ENCODE measurements at regions not wholly inside any gene's neighbourhood (a gene's known extent, or its start where the extent isn't known, plus 50 kb on each side); places are given as distances from the start of the nearest gene placed in this dataset.

DNA sequence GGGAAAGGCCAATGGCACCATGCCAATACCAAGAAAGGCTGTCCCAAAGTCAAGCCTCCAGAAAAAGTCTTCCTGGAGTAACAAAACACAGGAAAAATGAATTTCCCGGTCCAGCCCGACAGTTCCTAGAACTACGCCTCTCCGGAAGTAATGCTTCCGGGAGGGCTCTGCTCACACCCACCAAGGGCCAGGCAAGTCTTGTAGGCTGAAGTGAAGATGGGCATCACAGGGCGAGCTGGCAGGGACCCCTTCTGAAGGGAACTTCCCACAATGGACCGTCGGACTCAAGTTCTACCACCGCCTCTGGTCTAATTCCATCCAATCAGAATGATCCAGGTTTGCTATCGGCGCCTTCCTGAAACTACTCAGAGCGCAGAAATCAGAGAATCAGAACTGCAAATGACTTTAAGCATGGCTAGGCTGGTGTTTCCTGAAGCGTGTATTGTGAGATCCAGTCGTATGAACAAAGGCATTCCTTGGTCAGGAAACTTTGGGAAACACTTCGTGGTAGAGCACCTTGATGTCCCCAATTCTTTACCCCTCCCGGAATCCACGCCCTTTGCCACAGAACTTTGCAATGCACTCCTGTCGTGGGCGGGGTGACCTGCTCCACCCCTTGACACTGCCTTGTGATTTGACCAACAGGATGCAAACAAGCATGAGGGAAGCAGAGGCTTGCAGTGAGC lies 127.8 kb downstream of the BCOR start:
- no peak for DNase-seq

GRCh38 chrX:39971760-39972159 lies 126.0 kb downstream of the BCOR start:
- DNase-seq, result no peak

DNA sequence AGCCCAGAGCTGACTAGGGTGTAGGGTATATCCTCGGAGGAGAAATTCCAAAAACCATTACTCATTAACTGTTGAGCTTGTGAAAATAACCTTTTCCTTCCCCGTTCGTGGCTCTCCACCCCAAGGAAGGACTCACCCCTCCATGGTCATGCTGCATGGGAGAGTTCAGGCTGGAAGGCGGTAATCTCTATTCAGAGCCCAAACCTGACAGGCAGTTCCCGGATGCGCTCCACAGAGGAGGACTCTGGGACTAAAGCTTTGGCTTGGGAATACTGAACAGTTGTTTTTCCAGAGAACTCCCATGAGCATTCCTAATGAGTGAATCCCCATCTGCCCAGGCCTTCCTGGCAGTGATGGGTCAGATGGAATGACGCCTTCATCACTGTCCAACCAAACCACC lies 125.4 kb downstream of the BCOR start:
- DNase-seq, result no peak

GRCh38 chrX:39973810-39974209 lies 123.9 kb downstream of the BCOR start:
- no peak for DNase-seq

GRCh38 chrX:39974270-39974669 lies 123.5 kb downstream of the BCOR start:
- DNase-seq, result no peak

GRCh38 chrX:39975101-39975925 lies 122.4 kb downstream of the BCOR start:
- no peak for DNase-seq

- no peak for DNase-seq
These were observed 115.8 kb downstream of the BCOR start for GRCh38 chrX:39981946-39982345.

GRCh38 chrX:39982948-39983347 lies 114.8 kb downstream of the BCOR start:
- no peak for DNase-seq

DNA sequence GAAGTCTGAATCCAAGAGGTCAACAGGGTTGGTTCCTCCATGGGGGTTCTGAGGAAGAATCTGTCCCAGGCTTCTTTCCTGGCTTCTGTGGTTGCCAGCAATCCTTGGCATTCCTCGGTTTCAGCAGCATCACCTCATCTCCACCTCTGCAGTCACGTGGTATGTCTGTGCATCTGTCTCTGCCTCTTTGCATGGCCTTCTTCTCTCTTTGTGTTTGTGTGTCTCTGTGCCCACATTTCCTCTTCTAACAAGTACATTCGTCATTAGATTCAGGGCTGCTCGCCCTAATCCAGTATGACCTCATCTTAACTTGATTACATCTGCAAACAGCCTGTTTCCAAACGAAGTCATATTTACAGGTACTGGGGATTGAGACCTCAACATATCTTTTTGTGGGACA lies 114.0 kb downstream of the BCOR start:
- no peak for DNase-seq

DNA sequence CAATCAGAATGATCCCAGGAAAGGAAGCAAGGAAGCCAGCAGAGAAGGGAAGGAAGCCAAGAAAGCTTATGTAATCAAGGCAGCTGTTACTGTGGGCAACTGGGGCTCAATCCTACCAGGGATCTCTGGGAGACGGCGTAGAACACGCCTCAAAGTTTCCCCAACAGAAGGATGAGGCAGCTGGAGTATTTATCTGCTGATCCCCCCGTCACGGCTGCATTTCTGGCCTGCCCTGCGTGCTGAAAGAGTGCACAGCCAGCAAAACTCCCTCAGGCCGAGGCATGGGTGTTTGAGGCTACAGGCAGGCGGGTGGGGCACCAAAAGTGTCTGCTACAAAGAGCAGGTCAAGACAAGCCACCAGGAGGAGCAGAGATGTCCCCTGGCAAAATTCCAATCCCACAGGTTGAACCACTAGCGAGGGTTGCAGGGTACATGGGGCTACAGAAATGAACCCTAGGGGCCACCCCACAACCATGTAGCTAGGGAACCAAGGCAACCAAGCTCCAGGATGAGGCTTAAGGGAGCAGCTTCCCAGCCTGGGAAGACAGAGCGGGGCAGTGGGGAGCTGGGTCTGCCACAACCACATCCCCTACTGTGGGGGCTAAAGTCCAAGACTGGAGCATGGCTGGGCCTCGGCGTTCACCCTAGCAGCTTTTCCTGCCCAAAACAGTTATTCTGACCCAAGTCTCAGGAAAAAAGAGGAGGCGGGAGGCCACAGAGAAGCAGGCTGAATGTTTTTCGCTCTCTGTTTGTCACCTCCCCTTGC lies 113.4 kb downstream of the BCOR start:
- no peak for DNase-seq

DNA sequence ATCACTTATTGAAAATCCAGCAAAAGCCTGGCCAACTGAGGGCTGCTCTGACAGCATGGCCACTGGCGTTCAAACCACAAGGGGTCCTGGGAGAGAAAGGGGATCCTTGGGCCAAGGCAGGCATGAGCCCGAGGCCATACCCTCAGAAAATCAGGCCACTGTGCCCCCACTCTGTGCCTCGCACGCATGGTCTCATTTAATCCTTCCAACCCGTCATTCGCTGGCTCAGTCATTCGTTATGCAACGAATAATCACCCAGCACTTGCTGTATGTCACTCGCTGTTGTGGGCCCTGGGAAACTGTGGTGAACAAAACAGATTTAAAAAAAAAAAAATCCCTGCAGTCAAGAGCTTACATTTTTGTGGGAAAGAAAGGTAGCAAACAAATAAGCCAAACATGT lies 112.7 kb downstream of the BCOR start:
- no peak for DNase-seq

DNA sequence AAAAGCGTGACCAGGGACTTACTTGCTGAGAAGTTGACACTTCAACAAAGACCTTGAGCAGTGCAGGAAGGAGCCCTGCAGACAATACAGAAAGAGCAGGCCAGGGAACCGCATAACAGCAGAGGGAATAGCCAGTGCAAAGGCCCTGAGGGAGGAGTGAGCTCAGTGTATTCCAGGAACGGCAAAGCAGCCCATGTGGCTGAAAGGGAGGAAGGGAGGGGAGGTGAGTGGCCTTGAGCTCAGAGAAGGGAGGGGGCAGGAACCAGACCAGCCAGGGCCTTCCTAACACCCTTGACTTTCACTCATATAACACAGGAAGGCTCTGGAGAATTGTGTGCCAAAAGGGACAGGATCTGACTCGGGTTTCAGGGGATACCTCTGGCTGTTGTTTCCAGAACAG lies 112.2 kb downstream of the BCOR start:
- no peak for DNase-seq

- DNase-seq, result no peak
These were observed 109.3 kb downstream of the BCOR start for GRCh38 chrX:39988496-39988895.

GRCh38 chrX:39990388-39990787 lies 107.4 kb downstream of the BCOR start:
- no peak for DNase-seq

DNA sequence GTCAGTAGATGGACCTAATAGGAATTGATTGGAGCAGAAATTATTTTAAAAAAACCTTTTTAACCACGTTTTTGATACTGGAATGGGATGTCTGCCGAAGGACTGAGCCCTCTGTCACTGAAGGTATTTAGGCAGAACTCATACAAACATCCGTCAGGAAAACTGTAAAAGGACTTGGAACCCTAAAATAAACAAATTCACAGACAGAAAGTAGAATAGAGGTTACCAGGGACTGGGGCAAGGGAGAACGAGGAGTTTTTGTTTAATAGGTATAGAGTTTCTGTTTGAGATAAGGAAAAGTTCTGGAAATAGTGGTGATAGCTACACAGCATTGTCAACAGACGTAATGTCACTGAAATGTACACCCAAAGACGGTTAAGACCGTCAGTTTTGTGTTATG lies 105.5 kb downstream of the BCOR start:
- no peak for DNase-seq

GRCh38 chrX:39995457-39995856 lies 102.3 kb downstream of the BCOR start:
- no peak for DNase-seq

DNA sequence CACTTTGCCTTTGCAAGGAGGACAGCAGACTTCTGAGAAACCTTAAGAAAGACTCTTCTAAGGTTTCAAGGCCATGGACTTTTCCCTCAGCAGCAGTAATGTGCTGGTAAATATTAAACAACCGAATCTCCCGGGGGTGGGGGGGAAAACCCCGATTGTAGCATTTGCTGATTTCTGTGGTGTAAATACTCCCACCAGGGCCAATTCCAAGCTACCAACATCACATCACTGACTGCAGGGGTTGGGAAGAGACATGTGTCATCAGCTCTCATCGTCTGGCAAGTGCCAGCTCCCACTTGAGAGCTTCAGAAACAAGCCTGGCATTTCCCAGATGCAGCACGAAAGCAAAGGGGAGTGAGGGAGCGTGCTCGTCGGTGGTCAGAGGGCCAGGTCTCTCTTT lies 101.2 kb downstream of the BCOR start:
- no peak for DNase-seq

DNA sequence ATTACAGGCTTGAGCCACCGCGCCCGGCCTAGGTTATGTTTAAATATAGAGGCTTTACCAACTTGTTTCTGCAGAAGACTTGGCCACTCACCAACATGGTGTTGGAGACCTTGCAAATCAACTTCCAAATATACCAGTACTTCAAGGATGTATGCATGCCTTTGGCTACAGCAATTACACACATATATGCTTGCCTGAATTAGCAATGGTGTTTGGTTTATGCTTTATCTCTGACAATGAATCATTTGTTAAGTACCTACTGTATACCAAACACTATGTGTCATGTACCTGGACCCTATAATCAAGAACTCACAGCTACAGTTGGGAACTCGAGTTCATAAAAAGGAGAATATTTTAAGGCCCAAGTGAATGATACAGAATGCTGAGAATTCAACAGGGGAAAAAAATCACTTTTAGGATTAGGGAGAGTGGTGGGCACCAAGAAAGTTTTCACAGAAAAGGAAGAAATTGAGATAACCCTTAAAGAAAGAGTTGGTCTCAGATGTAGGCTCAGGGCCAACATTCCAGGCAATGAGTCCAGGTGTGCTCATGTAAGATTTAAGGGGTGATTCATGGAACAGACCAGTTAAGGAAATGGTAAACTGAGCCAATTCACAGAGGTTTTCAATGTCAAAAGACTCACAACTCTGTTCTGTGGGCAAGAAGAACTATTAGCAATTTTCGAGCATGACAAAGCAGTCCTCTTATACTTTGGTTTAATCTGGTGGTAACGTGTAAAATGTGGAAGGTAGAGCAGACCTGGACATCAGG lies 98.9 kb downstream of the BCOR start:
- DNase-seq, result no peak

Measured in stimulated activated naive CD4-positive, alpha-beta T cell (primary cell).